Stimulated activated CD4-positive, alpha-beta T cell treated with anti-CD3 and anti-CD28 coated beads, Interleukin-4, amount 100 ng/mL, for 48 hours (primary cell): ENCODE measurements at regions not wholly inside any gene's neighbourhood (a gene's known extent, or its start where the extent isn't known, plus 50 kb on each side); places are given as distances from the start of the nearest gene placed in this dataset.
"Not testable (repeated sequence)": the region's sequence is repeated elsewhere in the genome, so short reads cannot be mapped to it uniquely, and the experiment has no call there.

Source experiments
- DNase-seq, 2 donors: peaks; one replicate each; pipeline ENCODE4 v3.0.0-alpha.2; 2020; ENCODE audit warnings: low read depth in 2 of 2

DNA sequence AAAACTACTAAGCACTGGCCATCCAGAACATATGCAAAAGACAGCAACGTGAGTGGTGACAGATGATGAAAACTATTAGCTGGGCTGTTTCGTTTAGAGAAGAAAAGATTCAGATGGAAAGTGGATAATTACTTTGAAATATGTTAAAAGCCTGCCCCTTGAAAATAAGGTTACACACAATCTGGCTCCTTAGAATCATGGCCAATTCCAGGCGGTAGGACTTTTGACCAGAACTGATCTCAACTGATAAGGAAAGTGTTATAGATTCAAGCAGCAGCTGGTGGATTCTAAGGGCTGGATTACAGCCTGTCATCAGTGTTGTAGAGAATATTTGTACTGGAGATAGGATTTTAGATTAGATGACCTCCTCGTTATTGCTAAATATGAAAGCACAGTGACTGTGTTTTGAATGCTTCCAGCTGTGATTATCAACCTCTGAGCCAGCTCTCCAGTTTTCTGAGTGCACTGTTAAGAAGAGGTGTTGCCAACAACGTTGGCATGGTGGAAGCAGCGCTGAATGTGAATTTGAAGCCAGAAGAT, 75.1 kb downstream of the KBTBD2 start:
- not testable (repeated sequence) for DNase-seq

DNA sequence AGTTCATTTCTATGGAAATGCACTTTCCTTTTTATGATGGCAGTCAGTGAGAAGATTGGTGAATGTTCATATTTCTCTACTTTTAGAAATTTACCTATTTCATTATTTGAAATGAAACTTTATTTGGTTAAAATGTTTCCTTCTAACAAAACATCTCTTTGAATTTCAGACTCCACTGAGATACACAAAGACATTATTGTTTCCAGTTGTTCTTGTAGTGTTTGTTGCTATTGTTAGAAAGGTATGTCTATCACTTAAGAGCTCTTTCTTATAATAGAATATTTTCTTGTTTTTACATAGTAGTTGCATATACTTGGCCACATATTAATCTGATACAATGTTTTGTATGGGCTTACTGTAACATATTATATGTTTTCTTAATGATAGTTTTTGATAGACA, 76.8 kb downstream of the KBTBD2 start:
- not testable (repeated sequence) for DNase-seq

DNA sequence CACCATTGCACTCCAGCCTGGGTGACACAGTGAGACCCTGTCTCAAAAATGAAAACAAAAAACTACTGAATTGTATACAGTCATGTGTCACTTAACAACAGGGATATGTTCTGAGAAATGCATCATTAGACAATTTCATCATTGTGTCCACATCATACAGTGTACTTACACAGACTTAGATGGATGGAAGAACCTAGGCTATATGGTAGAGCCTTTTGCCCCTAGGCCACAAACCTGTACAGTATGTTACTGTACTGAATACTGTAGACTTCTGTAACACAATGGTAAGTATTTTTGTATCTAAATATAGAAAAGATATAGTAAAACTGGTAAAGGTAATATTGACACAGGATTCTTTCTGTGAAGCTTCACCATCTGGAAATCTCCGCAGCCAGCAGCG, 81.7 kb downstream of the KBTBD2 start:
- DNase-seq = no peak

DNA sequence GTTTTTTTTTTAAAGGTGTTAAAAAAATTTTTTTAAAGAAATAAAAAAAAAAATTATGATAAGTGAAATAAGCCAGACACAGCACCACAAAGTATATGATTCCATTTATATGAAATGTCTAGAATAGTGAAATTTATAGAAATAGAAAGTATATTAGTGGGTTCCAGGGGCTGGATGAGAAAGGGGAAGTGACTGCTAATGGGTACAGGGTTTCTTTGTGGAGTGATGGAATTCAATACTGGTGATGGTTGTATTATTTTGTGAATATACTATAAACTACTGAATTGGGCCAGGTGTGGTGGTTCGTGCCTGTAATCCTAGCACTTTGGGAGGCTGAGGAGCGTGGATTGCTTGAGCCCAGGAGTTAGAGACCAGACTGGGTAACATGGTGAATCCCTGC, 82.2 kb downstream of the KBTBD2 start:
- DNase-seq = no peak

DNA sequence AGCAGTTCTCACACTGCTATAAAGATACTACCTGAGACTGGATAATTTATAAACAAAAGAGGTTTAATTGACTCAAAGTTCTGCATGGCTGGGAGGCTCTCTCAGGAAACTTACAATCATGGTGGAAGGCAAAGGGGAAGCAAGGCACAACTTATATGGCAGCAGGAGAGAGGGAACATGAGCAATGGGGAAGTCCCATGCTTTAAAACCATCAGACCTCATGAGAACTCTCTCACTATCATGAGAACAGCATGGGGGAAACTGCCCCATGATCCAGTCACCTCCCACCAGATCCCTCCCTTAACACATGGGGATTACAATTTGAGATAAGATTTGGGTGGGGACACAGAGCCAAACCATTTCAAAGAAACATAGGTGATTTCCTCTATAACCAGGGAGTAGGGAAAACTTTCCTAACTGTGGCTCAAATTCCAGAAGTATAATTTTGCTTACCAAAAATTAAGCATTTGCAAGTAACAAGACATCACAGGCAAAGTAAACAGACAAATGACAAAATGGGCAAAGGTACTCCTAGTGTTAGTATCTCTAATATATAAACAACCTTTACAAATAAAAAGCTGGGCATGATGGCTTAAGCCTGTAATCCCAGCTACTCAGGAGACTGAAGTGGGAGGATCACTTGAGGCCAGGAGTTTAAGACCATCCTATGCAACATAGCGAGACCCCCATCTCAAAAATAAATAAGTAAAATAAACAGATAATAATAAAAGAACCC, 88.0 kb downstream of the KBTBD2 start:
- DNase-seq = no peak

DNA sequence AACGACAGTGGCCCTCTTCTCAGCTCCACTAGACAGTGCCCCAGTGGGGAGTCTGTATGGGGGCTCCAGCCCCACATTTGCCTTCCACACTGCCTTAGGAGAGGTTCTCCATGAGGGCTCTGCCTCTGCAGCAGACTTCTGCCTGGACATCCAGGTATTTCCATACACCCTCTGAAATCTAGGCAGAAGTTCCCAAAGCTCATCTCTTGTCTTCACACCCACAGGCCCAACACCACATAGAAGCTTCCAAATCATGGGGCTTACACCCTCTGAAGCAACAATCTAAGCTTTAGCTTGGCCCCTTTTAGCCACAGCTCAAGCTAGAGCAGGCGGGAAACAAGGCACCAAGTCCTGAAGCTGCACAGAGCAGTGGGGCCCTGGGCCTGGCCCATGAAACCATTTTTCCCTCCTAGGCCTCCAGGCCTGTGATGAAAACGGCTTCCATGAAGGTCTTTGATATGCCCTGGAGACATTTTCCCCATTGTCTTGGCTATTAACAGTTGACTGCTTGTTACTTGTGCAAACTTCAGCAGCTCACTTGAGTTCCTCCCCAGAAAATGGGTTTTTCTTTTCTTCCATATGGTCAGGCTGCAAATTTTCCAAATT, 89.2 kb downstream of the KBTBD2 start:
- no peak for DNase-seq

DNA sequence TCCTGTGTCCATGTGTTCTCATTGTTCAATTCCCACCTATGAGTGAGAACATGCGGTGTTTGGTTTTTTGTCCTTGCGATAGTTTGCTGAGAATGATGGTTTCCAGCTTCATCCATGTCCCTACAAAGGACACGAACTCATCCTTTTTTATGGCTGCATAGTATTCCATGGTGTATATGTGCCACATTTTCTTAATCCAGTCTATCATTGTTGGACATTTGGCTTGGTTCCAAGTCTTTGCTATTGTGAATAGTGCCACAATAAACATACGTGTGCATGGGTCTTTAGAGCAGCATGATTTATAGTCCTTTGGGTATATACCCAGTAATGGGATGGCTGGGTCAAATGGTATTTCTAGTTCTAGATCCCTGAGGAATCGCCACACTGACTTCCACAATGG, 98.5 kb downstream of the KBTBD2 start:
- not testable (repeated sequence) for DNase-seq

DNA sequence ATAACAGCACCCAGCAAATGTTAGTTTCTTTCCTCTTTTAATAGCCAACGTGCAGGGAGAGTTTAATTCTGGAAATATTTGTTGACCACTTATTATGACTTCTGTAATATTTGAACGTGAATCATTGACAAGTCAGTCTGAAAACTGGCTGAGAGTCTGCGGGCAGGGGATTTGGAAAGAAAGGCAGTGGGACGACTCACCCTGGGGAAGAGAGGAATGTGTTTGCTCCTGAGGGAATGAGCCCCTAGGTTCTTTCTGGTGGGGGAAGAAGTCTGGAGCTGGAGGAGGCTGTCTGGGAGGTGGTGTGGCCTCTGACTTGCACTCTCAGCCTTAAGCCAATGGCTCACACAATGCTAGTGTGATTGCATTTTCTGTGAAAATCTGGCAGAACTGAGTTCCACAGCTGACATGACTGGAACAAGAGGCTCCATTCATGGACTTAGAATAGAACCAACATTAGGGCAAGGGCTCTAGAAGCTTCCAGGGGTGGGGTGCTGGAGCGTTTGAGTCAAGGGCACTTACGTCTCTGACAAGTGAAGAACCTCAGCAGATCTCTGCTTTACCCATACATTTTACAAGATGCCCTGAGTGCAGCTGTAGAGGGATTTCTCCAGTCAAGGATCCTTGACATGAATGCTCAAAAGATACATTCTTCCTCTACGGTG, 100.7 kb downstream of the KBTBD2 start:
- DNase-seq = not testable (repeated sequence)

DNA sequence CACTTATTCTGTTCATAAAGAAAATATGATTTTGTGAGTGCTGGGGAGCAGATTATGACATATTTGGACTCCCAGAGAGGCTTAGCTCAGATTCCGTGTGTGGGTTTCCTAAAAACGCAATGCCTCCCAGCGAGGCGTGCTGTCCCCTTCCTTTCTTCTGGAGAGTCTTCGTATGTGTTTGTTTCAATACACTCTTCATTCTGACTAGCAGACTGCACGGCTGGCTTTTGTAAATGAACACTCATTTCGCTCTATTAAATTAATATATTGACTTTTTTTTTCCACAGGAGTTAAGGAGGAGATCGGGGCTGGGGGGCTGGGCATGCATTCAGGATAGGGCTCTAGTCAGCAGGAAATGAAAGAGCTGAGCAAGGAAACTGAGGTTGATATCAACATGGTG, 102.3 kb downstream of the KBTBD2 start:
- not testable (repeated sequence) for DNase-seq

DNA sequence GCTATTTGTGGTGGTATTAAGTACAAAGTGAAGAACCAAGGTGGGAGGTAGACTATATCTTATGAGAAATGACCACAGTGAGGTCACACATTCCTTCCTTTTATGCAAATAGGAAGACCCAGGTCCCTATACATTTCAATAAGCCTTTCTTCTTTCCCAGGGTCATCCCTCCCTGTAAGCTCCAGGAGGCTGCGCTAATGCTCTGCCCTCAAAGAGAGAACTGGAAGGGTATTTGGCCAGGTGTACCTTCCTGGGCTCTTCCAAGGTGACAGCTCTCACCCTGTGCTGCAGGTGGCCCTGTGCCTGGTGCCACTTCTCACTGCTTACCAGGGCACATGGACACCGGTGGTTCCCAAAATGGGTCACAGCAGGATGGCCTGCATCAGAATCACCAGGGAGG, 103.4 kb downstream of the KBTBD2 start:
- DNase-seq = not testable (repeated sequence)

DNA sequence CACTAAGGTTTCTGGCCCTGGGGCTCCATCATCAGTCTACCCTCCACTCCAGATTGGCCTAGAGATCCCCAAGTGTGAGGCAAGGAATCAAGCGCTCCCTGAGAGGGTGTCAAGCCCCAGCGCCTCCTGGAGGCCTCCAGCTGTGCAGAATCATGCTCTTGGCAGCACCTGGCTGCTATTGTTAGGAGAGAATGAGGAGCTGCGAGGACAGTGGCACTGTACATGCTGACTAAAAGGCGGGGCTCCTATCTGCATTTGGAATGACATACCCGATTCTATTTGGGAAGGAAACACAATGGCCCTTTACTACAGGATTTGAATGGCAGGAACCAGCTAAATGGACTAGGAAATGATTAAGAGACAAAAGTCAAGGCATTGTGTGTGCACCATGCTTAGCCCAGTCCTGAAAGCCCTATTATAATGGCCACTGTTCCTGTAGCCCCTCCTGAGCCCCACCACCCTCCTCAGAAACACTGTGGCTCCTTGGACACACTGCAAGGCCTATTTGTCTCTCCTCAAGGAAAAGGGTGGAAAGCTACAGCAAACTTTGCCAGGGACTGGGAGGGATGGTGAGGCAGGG, 106.1 kb downstream of the KBTBD2 start:
- DNase-seq = not testable (repeated sequence)

DNA sequence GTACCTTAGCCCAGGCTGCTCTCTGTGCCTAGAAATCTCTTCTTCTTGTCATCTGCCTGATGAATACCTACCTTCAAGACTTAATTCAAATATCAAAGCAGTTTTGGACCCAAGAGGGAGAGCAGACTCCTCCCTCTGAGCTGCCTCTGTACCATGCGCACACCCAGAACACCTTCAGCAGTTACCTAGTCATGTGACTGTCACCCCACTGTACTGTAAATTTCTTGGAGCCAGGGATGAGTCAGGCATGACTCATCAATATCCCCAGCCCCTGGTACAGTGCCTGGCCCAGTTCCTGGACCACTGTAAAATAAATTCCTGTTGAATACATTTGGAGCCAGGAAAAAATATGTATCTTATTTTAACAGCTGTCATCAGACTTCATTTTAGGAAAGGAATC, 111.7 kb downstream of the KBTBD2 start:
- DNase-seq = not testable (repeated sequence)

DNA sequence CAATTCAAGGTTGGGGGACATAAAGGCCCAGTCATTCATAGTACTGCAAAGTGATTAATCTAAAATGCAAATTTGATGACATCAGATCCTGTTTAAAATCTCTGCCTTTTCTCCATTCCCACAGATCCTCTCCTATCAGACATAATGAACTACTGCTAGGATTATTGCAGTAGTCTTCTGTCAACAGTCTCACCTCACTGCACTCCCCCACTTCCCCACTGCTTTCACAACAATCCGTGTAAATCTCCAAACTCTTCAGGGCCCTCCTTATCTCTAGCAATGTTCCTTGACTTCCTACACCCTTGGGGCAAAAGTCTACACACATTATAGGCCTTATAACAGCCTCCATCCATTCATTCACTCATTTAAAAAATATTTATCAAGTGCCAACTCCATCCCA, 112.4 kb downstream of the KBTBD2 start:
- no peak for DNase-seq

DNA sequence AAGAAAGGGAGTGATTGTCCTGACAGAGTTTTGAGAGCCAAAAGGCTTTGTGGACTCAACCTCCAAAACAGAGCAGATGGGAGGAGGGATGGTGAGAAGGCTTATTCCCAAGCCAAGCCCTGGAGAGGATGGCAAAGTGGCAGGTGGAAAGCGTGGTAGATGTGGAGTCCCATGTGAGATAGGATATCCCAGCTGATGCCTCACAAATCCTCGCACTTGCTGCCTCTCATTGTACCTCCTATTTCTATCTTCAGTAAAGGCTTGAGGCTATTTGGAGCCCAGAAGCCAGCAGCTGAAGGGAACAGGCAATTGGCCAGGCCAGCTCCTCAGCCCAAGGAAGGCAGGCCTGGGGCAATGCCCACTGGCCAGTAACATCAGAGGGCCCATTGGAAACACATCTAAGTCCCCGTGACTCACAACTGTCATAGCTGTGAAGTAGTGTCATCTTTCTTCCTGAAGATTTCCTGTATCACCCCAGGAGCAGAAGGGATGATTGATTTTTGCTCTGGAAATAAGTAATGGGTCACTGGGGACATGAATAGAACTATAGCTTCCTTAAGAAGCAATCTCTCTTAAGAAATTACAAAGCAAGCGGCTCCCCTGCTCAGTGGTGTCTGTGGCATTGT, 114.4 kb downstream of the KBTBD2 start:
- not testable (repeated sequence) for DNase-seq

DNA sequence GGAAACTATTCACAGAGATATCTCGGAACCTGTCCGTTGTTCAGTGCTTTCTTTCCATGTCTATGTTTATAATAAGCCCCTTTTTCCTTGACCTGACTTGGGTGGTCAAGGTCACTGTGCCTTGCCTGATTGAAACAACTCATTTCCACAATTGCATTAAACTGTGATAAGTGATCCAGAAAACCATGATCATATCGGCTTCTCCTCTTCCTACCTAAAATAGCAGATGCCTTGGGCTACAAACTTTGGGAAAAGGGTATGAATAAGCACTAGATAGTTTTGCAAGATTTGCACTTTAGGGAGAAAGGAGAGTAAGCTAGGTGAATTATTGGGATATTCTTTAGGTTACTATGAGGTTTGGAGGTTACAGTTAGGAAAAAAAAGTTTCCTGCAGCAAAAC, 115.2 kb downstream of the KBTBD2 start:
- DNase-seq = not testable (repeated sequence)

DNA sequence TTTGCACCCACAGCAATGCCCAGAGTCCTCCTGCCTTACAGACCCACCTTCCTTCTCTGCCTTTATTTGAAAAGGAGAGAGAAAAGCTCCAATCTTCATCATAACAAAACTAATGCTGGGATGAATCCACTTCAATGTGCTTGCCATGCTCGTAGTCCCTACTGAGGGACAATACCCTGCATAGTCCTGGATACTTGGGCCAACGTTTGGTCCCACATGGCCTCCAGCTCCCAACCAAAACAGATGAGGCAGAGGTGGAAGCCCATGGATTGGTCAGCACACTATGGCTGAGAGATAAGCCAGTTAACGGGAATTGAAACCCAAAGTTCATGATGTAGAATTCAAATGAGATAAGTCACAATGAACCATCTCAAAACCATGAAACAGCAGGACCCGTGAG, 115.8 kb downstream of the KBTBD2 start:
- not testable (repeated sequence) for DNase-seq

DNA sequence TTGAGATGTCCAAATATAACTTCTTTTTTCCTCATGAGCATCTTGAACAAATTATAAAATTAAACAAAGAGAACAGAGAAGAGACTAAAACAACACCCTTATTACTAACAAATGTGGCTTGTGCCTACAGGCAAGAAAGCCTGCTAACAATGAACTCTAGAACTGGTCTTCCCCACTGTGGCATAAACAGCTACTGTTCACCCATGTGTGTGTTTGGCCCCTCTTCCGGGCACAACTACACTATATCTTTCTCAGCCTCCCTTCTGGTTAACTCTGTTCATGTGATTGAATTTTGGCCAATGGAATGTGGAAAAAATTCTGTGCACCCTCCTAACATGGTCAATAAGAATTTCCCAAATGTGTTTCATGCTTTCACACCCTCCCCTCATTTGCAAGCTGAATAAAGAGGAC, 117.0 kb downstream of the KBTBD2 start:
- DNase-seq = no peak

DNA sequence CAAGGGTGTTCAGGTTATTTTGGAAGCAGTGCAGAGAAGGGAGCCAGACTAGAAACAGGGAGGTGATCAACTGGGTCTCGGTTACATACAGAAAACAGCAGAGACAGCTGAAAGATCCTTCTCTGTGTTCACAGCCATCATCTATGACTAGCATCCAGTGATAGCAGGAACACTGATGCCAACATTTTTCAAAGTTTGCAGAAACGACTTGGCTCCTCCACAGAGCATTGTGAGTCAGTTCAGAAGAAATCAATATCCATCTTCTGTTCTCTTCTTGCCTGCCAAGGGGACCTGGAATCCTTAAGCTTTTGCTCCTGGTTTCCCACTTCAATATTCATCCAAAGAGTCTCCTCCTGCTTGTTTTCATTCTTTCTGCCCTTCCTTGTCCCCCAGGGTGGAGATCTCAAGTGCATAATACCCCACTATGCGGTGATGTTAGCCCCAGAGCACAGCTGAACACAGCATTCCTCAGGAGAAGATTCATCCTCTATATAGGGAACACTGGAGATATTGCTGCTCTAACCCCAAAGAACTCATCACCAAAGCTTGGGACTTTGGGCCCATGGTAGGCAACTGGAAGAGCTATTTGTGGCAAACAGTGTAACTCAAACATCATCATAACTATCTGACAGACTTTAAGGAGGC, 122.6 kb downstream of the KBTBD2 start:
- DNase-seq = not testable (repeated sequence)

DNA sequence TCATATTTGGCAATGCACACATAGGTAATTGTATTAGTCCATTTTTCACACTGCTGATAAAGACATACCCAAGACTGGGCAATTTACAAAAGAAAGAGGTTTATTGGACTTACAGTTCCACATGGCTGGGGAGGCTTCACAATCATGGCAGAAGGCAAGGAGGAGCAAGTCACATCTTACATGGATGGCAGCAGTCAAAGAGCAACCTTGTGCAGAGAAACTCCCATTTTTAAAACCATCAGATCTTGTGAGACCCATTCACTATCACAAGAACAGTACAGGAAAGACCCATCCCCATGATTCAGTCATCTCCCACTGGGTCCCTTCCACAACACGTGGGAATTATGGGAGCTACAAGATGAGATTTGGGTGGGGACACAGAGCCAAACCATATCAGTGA, 123.2 kb downstream of the KBTBD2 start:
- DNase-seq = not testable (repeated sequence)

DNA sequence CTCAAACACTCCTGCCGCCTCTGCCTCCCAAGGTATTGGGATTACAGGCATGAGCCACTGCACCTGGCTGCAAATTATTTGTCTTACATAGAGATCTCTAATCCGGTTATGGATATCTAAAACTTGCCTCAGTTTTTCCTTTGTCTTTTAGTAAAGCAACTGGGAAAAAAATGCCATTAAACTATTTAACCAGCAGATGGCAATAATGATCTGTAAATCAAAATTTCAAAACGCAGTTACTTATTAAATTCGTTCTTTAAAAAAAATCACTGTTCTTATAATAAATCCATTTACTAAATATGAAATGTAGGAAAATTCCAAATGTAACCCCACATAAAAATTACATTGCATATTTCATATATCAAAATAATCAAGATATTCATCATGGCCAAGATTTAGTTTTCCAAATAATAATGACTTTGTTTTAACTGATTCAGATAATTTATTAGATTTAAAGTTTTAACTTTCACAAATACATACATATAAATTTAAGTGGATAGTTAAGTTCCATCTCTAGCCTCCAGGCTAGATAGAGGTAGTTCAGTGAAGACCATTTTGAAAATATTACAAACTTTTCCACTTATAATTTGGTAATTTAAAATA, 125.8 kb downstream of the KBTBD2 start:
- DNase-seq = not testable (repeated sequence)

DNA sequence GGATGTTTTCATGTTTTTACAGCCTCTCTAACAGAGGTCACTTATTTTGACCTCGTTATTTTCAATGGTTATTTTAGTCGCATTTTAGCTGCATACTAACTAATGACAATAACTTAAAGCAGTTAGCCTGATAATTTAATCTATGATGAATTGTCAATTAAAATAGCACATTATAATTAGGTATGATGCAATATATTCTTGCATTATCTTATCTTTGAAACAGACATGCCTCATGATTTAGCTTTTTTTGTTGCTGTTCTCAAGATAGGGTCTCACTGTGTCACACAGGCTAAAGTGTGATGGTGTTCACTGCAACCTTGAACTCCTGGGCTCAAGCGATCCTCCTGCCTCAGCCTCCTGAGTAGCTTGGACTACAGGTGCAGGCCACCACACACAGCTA, 126.4 kb downstream of the KBTBD2 start:
- no peak for DNase-seq
